Stimulated activated CD4-positive, alpha-beta T cell treated with anti-CD3 and anti-CD28 coated beads, Interleukin-4, amount 100 ng/mL, for 48 hours (primary cell): ENCODE measurements at regions not wholly inside any gene's neighbourhood (a gene's known extent, or its start where the extent isn't known, plus 50 kb on each side); places are given as distances from the start of the nearest gene placed in this dataset.
"Not testable (repeated sequence)": the region's sequence is repeated elsewhere in the genome, so short reads cannot be mapped to it uniquely, and the experiment has no call there.

Experiments used
- DNase-seq, 2 donors: peaks; one replicate each; pipeline ENCODE4 v3.0.0-alpha.2; 2020; ENCODE audit warnings: low read depth in 2 of 2

- DNase-seq = no peak
These were observed 82.3 kb upstream of the ZNF469 start for GRCh38 chr16:88300463-88300835.

- no peak for DNase-seq
These were observed 81.3 kb upstream of the ZNF469 start for GRCh38 chr16:88301431-88301830.

- DNase-seq = no peak
These were observed 80.9 kb upstream of the ZNF469 start for GRCh38 chr16:88301886-88302285.

- no peak for DNase-seq
These were observed 80.1 kb upstream of the ZNF469 start for GRCh38 chr16:88302666-88303065.

GRCh38 chr16:88303405-88303804 is 79.4 kb upstream of the ZNF469 start:
- no peak for DNase-seq

GRCh38 chr16:88303890-88304819 is 78.6 kb upstream of the ZNF469 start:
- DNase-seq = no peak

- no peak for DNase-seq
These were observed 77.6 kb upstream of the ZNF469 start for GRCh38 chr16:88305176-88305575.

- DNase-seq = no peak
These were observed 76.3 kb upstream of the ZNF469 start for GRCh38 chr16:88306411-88306810.

- no peak for DNase-seq
These were observed 75.8 kb upstream of the ZNF469 start for GRCh38 chr16:88306860-88307545.

GRCh38 chr16:88308441-88309173 is 74.2 kb upstream of the ZNF469 start:
- no peak for DNase-seq

- no peak for DNase-seq
These were observed 73.4 kb upstream of the ZNF469 start for GRCh38 chr16:88309174-88309907.

- no peak for DNase-seq
These were observed 72.9 kb upstream of the ZNF469 start for GRCh38 chr16:88309908-88310265.

GRCh38 chr16:88310796-88311605 is 71.8 kb upstream of the ZNF469 start:
- no peak for DNase-seq

- not testable (repeated sequence) for DNase-seq
These were observed 70.9 kb upstream of the ZNF469 start for GRCh38 chr16:88311860-88312259.

- no peak for DNase-seq
These were observed 70.0 kb upstream of the ZNF469 start for GRCh38 chr16:88312732-88313131.

GRCh38 chr16:88314991-88315542 is 67.7 kb upstream of the ZNF469 start:
- no peak for DNase-seq

- DNase-seq = no peak
These were observed 67.1 kb upstream of the ZNF469 start for GRCh38 chr16:88315543-88316105.

- no peak for DNase-seq
These were observed 66.6 kb upstream of the ZNF469 start for GRCh38 chr16:88316151-88316550.

- DNase-seq = no peak
These were observed 65.7 kb upstream of the ZNF469 start for GRCh38 chr16:88316941-88317612.

GRCh38 chr16:88317613-88317965 is 65.2 kb upstream of the ZNF469 start:
- DNase-seq = no peak
